ENCODE measurements at regions not wholly inside any gene's neighbourhood (a gene's known extent, or its start where the extent isn't known, plus 50 kb on each side); places are given as distances from the start of the nearest gene placed in this dataset.

- TF ChIP-seq POLR2A (IDR thresholded peaks at IDR 0.05; ENCODE audit: low read depth, low read length) = no peak
- no peak for TF ChIP-seq POLR2AphosphoS5 (IDR thresholded peaks at IDR 0.05; ENCODE audit: low read depth, low read length)
- no peak for TF ChIP-seq TAF1 (IDR thresholded peaks at IDR 0.05; ENCODE audit: borderline replicate concordance, low read depth, low read length)
Observed at GRCh38 chrX:10922159-10922558, 189.0 kb upstream of the HCCS start.
